K562 (cell line): ENCODE measurements at regions not wholly inside any gene's neighbourhood (a gene's known extent, or its start where the extent isn't known, plus 50 kb on each side); places are given as distances from the start of the nearest gene placed in this dataset.

Experiments used
- ATAC-seq: fragments of 200-7000 bp; cut with Tn5 transposase; 3 replicates; pipeline ENCODE4 v1.9.1; 2020; ENCODE audit warnings: moderate library complexity
- BruUV-seq: library from RNA; stranded (reverse); fragments of 400-500 nt; replicated peaks from 2 replicates; lab custom pipeline; 2021; lab: Mats Ljungman, UMichigan
- CTCF ChIA-PET: fragments of 300-600 bp; formaldehyde crosslinking; extraction: SDS; loops from one replicate; lab custom pipeline; 2021; ENCODE audit warnings: low intra/inter-chr PET ratio; lab: Yijun Ruan, JAX
- POLR2A ChIA-PET: fragments of 300-600, 350-650 bp; sonication (Branson Sonifier 250); formaldehyde crosslinking; extraction: SDS; loops from one replicate; lab custom pipeline; 2021; ENCODE audit warnings: antibody characterized with exemption, inconsistent platforms; lab: Yijun Ruan, JAX
- DNase-seq, 4 experiments: peaks; one replicate each; pipeline versions ENCODE4 v3.0.0 to v3.0.0-alpha.2; 2011 to 2018; ENCODE audit warnings: low spot score in 3 of 4, mixed read lengths in 3 of 4; ENCODE audit errors: extremely low read depth in 1 of 4
- FAIRE-seq: peaks from 2 replicates; lab custom pipeline; 2011; peaks lifted over from hg19 to GRCh38; lab: Jason Lieb, UNC
- H2AFZ ChIP-seq: 2 replicates; pipeline ENCODE4 v1.6.0; 2011; ENCODE audit warnings: low read depth, low read length, control low read depth, inconsistent platforms
- H3K27ac ChIP-seq: fragments of 200-600 bp; 3 replicates; pipeline ENCODE4 v1.8.0; 2011; ENCODE audit warnings: low read depth, mild to moderate bottlenecking, control low read depth, inconsistent platforms, low read length, moderate library complexity, mixed read lengths; ENCODE audit errors: extremely low read depth
- H3K27me3 ChIP-seq, 2 experiments: fragments of 300-600 bp in 1 of 2; 2 replicates in 1 of 2; 3 replicates in 1 of 2; pipeline versions ENCODE4 v1.6.0 to v1.8.0; 2011; ENCODE audit warnings: inconsistent platforms in 2 of 2, low read length in 2 of 2, mild to moderate bottlenecking in 1 of 2, mixed read lengths in 1 of 2, moderate library complexity in 1 of 2; ENCODE audit not compliant: control insufficient read depth in 2 of 2, insufficient read depth in 2 of 2
- H3K36me3 ChIP-seq: fragments of 300-600 bp; 3 replicates; pipeline ENCODE4 v1.8.0; 2011; ENCODE audit warnings: mild to moderate bottlenecking, low read length, inconsistent platforms; ENCODE audit not compliant: control insufficient read depth, insufficient read depth
- H3K4me1 ChIP-seq, 2 experiments: fragments of 200-600 bp in 1 of 2; replicated peaks in 1 of 2; 2 replicates in 1 of 2; 3 replicates in 1 of 2; pipeline versions ENCODE4 v1.5.1 to v1.8.0; 2011; ENCODE audit warnings: inconsistent platforms in 2 of 2, low read length in 2 of 2, mild to moderate bottlenecking in 1 of 2, mixed read lengths in 1 of 2, moderate library complexity in 1 of 2; ENCODE audit not compliant: control insufficient read depth in 2 of 2, insufficient read depth in 2 of 2
- H3K4me2 ChIP-seq: 2 replicates; pipeline ENCODE4 v1.6.1; 2011; ENCODE audit warnings: low read length, control low read depth, inconsistent platforms, mixed read lengths; ENCODE audit not compliant: insufficient read depth
- H3K4me3 ChIP-seq: fragments of 200-600 bp; sonication (generic), shearing (Covaris generic); 2 replicates; pipeline ENCODE4 v1.5.1; 2016; ENCODE audit warnings: control low read depth, inconsistent platforms
- H3K79me2 ChIP-seq: fragments of 200-600 bp; 3 replicates; pipeline ENCODE4 v1.8.0; 2011; ENCODE audit warnings: low read length, inconsistent platforms; ENCODE audit not compliant: control insufficient read depth, insufficient read depth
- H3K9ac ChIP-seq, 2 experiments: 2 replicates each; pipeline versions ENCODE4 v1.6.0 to v1.6.1; 2011; ENCODE audit warnings: low read depth in 2 of 2, low read length in 2 of 2, control low read depth in 1 of 2, inconsistent platforms in 1 of 2, mild to moderate bottlenecking in 1 of 2, mixed read lengths in 1 of 2; ENCODE audit not compliant: insufficient read depth in 1 of 2
- H3K9me1 ChIP-seq: one replicate; pipeline ENCODE4 v1.6.0; 2011; ENCODE audit warnings: inconsistent platforms, mild to moderate bottlenecking, low read length, moderate library complexity; ENCODE audit not compliant: control insufficient read depth, insufficient read depth
- H3K9me3 ChIP-seq: replicated peaks from 2 replicates; pipeline ENCODE4 v1.5.1; 2011; ENCODE audit warnings: low read depth, low read length, inconsistent platforms; ENCODE audit not compliant: control insufficient read depth, insufficient read depth
- H4K20me1 ChIP-seq: replicated peaks from 2 replicates; pipeline ENCODE4 v1.6.1; 2011; ENCODE audit warnings: low read length, inconsistent platforms, mixed read lengths; ENCODE audit not compliant: control insufficient read depth, insufficient read depth
- CREB1 ChIP-seq, 2 experiments: sonication (generic) in 1 of 2; formaldehyde crosslinking in 1 of 2; IDR thresholded peaks; 2 replicates each; pipeline versions ENCODE4 v1.6.1 to v1.8.0; 2012 to 2022; ENCODE audit warnings: inconsistent platforms in 1 of 2, mild to moderate bottlenecking in 1 of 2, missing genetic modification reagents in 1 of 2, moderate library complexity in 1 of 2
- CSDE1 ChIP-seq, 2 experiments: fragments of 450-650 bp; IDR thresholded peaks; 2 replicates each; pipeline ENCODE4 v1.6.1; 2016; ENCODE audit warnings: mild to moderate bottlenecking in 1 of 2
- EZH2 ChIP-seq: IDR thresholded peaks from 2 replicates; pipeline ENCODE4 v1.6.1; 2012; ENCODE audit warnings: low read depth, mild to moderate bottlenecking, inconsistent platforms, low read length, borderline replicate concordance
- FOXK1 ChIP-seq: sonication (generic); formaldehyde crosslinking; IDR thresholded peaks from 2 replicates; pipeline ENCODE4 v1.8.0; 2022; ENCODE audit warnings: missing genetic modification reagents, mild to moderate bottlenecking, borderline replicate concordance
- FOXK2 ChIP-seq, 2 experiments: fragments of 450-650 bp; IDR thresholded peaks in 1 of 2; conservative IDR thresholded peaks in 1 of 2; 2 replicates each; pipeline ENCODE4 v1.6.1; 2016; ENCODE audit warnings: low read depth in 2 of 2, mild to moderate bottlenecking in 1 of 2
- MTA3 ChIP-seq: fragments of 450-650 bp; formaldehyde crosslinking; IDR thresholded peaks from 2 replicates; pipeline ENCODE4 v1.6.1; 2017; ENCODE audit warnings: mild to moderate bottlenecking, borderline replicate concordance
- NFATC3 ChIP-seq: fragments of 450-650 bp; IDR thresholded peaks from 2 replicates; pipeline ENCODE4 v1.6.1; 2017; ENCODE audit warnings: mild to moderate bottlenecking
- RAD51 ChIP-seq: fragments of 450-650 bp; IDR thresholded peaks from 2 replicates; pipeline ENCODE4 v1.7.1; 2016; ENCODE audit warnings: low read depth, mild to moderate bottlenecking, borderline replicate concordance
- TAF9B ChIP-seq: fragments of 450-650 bp; IDR thresholded peaks from 2 replicates; pipeline ENCODE4 v1.6.1; 2018; ENCODE audit warnings: mild to moderate bottlenecking; ENCODE audit not compliant: partially characterized antibody
- ZNF143 ChIP-seq: sonication (generic); formaldehyde crosslinking; IDR thresholded peaks from 2 replicates; pipeline ENCODE4 v1.9.0; 2022; ENCODE audit warnings: mild to moderate bottlenecking, missing genetic modification reagents
- ZNF696 ChIP-seq: fragments of 250-450 bp; sonication (Bioruptor Pico); conservative IDR thresholded peaks from 2 replicates; pipeline ENCODE4 v1.4.0; 2020; ENCODE audit warnings: mild to moderate bottlenecking, moderate library complexity
- WGBS: fragments of 100-300 bp; shearing (Covaris generic); methylation state at CpG from one replicate; pipeline ENCODE4 v1.1.6; 2016; ENCODE audit warnings: low coverage, mixed read lengths; ENCODE audit not compliant: insufficient coverage; ENCODE audit errors: missing lambda C conversion rate; 5-methylcytosine and 5-hydroxymethylcytosine counted together
- in situ Hi-C: fragments of 300-500 bp; cut with MboI; formaldehyde crosslinking; loops from 4 replicates; pipeline ENCODE4 v1.15.0; 2018; ENCODE audit warnings: inconsistent platforms, mixed read lengths
- intact Hi-C: fragments of 100-400 bp; cut with micrococcal nuclease; formaldehyde crosslinking; loops from 2 replicates; pipeline ENCODE4 v1.14.2; 2022
- TF ChIP-seq, protein P1 (sequence below), 2 experiments: IDR thresholded peaks in 1 of 2; conservative IDR thresholded peaks in 1 of 2; 2 replicates each; pipeline ENCODE4 v1.6.1; 2016; ENCODE audit warnings: low read depth in 2 of 2, mild to moderate bottlenecking in 1 of 2, missing compliant biosample characterization in 1 of 2, missing genetic modification characterization in 1 of 2, moderate library complexity in 1 of 2
- TF ChIP-seq, protein P2 (sequence below): fragments of 450-650 bp; formaldehyde crosslinking; IDR thresholded peaks from 2 replicates; pipeline ENCODE4 v1.4.0; 2022; ENCODE audit warnings: missing genetic modification characterization

DNA sequence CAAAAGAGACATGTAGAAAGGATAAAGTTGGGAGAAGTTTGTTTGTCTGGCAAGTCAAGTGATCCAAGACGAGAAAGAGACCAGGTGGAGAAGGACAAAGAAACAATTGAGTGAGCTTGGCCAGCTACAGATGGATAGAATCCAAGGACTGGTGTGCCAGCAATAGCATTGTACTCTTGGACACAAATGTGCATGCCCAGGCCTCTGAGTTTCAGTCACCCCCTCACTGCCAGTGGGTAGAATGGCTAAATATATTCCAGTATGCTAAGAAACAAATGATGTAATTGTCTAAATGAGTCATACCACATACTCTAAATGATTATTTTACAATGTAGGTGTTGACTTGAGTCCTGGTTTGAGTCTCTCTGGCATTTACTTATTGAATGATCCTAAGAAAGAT lies 881.3 kb downstream of the LRRTM4 start:
- Histone ChIP-seq H3K79me2 (no peaks in the 10 kb centered on the region), H3K27ac (no peak overlapping the region), H3K9ac (no peak overlapping the region), H3K9me1 (no peaks in the 10 kb centered on the region), H3K9me3 (no peaks in the 10 kb centered on the region), H3K36me3 (no peaks in the 10 kb centered on the region), H3K4me2 (no peak overlapping the region), H3K27me3 (no peaks in the 10 kb centered on the region), H3K4me1 (no peaks in the 10 kb centered on the region), H4K20me1 (no peaks in the 10 kb centered on the region), H3K4me3 (no peak overlapping the region), H2AFZ (no peak overlapping the region)
- BruUV-seq, result no TSS peak
- ChIA-PET POLR2A (no interaction called here), CTCF (no interaction called here)
- no peak for FAIRE-seq
- 0% methylated on average over 1 of the region's 1 CpG for WGBS
- in situ Hi-C loops, result no loop called here
- no peak for DNase-seq
- intact Hi-C loops, result no loop called here
- TF ChIP-seq RAD51, result no peak
- TF ChIP-seq TAF9B, result no peak
- ATAC-seq, result no peak

DNA sequence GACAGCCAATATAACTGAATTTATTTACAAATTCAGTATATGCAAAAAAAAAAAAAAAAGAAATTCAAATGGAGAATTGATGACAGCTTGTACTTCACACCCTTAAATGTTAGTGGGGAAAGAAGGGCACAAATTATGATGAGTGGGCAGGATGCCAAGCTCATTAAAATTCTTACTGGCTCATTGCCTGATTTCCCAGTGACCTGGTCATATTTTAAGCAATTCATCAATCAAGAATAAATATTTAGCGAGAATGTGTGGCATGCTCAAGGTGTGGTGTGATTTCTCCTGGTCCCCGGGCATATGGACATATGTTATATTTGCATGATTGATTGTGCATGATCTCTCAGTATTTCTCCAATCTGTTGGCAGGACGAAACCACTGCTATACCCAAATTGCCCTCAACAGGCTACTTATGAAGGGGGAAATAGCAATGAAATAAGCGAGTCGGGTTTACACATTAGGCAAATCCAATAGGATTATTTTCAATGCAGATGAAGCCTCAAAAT lies 883.0 kb downstream of the LRRTM4 start:
- Histone ChIP-seq H3K4me1 (no peaks in the 10 kb centered on the region), H3K27ac (no peak overlapping the region), H3K4me3 (no peak overlapping the region), H2AFZ (no peak overlapping the region), H3K36me3 (no peaks in the 10 kb centered on the region), H3K9me3 (no peaks in the 10 kb centered on the region), H4K20me1 (no peaks in the 10 kb centered on the region), H3K4me2 (no peak overlapping the region), H3K9me1 (no peaks in the 10 kb centered on the region), H3K79me2 (no peaks in the 10 kb centered on the region), H3K9ac (no peak overlapping the region), H3K27me3 (no peaks in the 10 kb centered on the region)
- FAIRE-seq, result no peak
- in situ Hi-C loops, result no loop called here
- BruUV-seq, result no TSS peak
- WGBS, result 0% methylated on average over 5 of the region's 5 CpGs
- ATAC-seq, result no peak
- DNase-seq, result no peak
- POLR2A ChIA-PET, result no interaction called here
- CTCF ChIA-PET, result no interaction called here
- intact Hi-C loops, result no loop called here
- TF ChIP-seq FOXK2 (conservative IDR thresholded peaks at IDR 0.05 in 1 of 2, IDR thresholded peaks at IDR 0.05 in 1 of 2; ENCODE audit: low read depth in 2 of 2) (no peak), MTA3 (no peak), NFATC3 (no peak), CREB1 (IDR thresholded peaks at IDR 0.05) (no peak), CREB1 (CRISPR knock-in tag; IDR thresholded peaks at IDR 0.05) (no peak), EZH2 (no peak), ZNF143 (CRISPR knock-in tag) (no peak), CSDE1 (IDR thresholded peaks at IDR 0.05) (no peak), FOXK1 (CRISPR knock-in tag) (no peak), ZNF696 (CRISPR knock-in tag) (no peak)
- TF ChIP-seq, protein P1, sequence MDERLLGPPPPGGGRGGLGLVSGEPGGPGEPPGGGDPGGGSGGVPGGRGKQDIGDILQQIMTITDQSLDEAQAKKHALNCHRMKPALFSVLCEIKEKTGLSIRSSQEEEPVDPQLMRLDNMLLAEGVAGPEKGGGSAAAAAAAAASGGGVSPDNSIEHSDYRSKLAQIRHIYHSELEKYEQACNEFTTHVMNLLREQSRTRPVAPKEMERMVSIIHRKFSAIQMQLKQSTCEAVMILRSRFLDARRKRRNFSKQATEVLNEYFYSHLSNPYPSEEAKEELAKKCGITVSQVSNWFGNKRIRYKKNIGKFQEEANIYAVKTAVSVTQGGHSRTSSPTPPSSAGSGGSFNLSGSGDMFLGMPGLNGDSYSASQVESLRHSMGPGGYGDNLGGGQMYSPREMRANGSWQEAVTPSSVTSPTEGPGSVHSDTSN (CRISPR knock-in tag; IDR thresholded peaks at IDR 0.05; ENCODE audit: low read depth), result no peak
- TF ChIP-seq, protein P1 (tag; conservative IDR thresholded peaks at IDR 0.05; ENCODE audit: low read depth), result no peak
- TF ChIP-seq, protein P2, sequence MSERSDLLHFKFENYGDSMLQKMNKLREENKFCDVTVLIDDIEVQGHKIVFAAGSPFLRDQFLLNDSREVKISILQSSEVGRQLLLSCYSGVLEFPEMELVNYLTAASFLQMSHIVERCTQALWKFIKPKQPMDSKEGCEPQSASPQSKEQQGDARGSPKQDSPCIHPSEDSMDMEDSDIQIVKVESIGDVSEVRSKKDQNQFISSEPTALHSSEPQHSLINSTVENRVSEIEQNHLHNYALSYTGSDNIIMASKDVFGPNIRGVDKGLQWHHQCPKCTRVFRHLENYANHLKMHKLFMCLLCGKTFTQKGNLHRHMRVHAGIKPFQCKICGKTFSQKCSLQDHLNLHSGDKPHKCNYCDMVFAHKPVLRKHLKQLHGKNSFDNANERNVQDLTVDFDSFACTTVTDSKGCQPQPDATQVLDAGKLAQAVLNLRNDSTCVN, result no peak
